NCI-H2227 treated with DMSO at 0.1 percent for 48 hours (cell line): ENCODE measurements at regions not wholly inside any gene's neighbourhood (a gene's known extent, or its start where the extent isn't known, plus 50 kb on each side); places are given as distances from the start of the nearest gene placed in this dataset.
A peak's percentile ranks its signal among the peaks of the same experiment; 100 is the strongest.

Source experiments
- DNase-seq: peaks from one replicate; lab custom pipeline; 2025; lab: John Stamatoyannopoulos, UW

DNA sequence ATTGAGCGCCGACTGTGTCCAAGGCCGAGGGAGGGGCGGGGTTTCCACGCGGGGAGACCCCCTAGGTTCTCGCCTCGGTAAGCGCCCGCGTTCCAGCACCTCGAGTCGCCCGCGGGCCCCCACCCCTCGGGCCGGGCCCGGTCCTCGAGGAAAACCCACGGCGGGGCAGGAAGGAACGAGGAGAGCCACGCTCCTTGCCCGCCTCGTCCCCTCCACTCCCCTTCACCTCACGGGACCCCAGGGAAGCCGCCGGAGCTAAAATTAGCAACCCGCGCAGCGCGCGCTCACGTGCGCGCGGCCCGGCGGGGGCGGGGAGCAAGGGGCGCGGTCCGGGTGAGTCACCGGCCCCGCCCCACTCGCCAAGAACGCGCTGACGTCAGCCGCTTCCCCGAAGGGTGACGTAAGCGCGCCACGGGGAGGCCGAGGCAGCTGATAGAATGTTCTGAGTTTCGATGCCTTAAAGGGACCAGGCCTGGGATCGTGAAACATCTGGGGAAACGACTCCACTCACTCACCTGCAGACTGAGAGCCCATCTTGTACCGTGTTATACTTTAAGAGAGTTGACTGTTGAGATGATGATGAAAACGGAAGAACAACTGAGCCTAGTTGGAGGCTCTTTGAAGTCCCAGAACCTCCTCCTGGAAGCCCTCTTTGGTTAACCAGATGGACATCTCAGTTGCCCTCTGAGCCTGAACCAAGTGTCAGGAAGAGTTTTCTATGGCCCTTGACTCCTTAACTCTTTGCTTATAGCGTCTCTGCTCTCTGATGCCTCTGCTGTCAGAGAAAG is 49.7 kb upstream of the ATF3 start:
- DNase-seq = peak; percentile 94
